CD4-positive, CD25-positive, alpha-beta regulatory T cell (primary cell): ENCODE measurements at regions not wholly inside any gene's neighbourhood (a gene's known extent, or its start where the extent isn't known, plus 50 kb on each side); places are given as distances from the start of the nearest gene placed in this dataset.

Experiments used
- ATAC-seq, 2 donors: fragments of 150-1000 bp; cut with Tn5 transposase; one replicate each; pipeline ENCODE4 v1.10.0; 2021; ENCODE audit warnings: low read depth in 2 of 2, moderate number of reproducible peaks in 2 of 2, moderate library complexity in 1 of 2
- DNase-seq, 3 donors: peaks; one replicate each; pipeline versions ENCODE4 v3.0.0 to v3.0.0-alpha.2; 2012 to 2022; ENCODE audit warnings: mixed read lengths in 1 of 3
- H3K27ac ChIP-seq: one replicate; pipeline ENCODE4 v1.7.0; 2013; ENCODE audit warnings: mild to moderate bottlenecking, low read length; ENCODE audit not compliant: insufficient read depth, poor library complexity, severe bottlenecking
- H3K27me3 ChIP-seq: one replicate; pipeline ENCODE4 v1.7.0; 2013; ENCODE audit warnings: low read length; ENCODE audit not compliant: control insufficient read depth, insufficient read depth
- H3K36me3 ChIP-seq: one replicate; pipeline ENCODE4 v1.7.0; 2013; ENCODE audit warnings: mild to moderate bottlenecking, low read length, moderate library complexity; ENCODE audit not compliant: control insufficient read depth, insufficient read depth
- H3K4me1 ChIP-seq: 2 replicates; pipeline ENCODE4 v1.7.0; 2013; ENCODE audit warnings: mild to moderate bottlenecking, low read length; ENCODE audit not compliant: insufficient read depth, control insufficient read depth, poor library complexity, severe bottlenecking
- H3K4me3 ChIP-seq: one replicate; pipeline ENCODE4 v1.7.0; 2013; ENCODE audit warnings: low read depth, mild to moderate bottlenecking, low read length, moderate library complexity
- H3K9me3 ChIP-seq, 2 experiments: 1 replicate in 1 of 2; 2 replicates in 1 of 2; pipeline ENCODE4 v1.7.0; 2013; ENCODE audit warnings: low read length in 2 of 2, mild to moderate bottlenecking in 1 of 2, moderate library complexity in 1 of 2; ENCODE audit not compliant: control insufficient read depth in 2 of 2
- H3K27ac Mint-ChIP-seq, 3 donors: one replicate each; pipeline ENCODE4 v1.8.0; 2020 to 2022; ENCODE audit warnings: mild to moderate bottlenecking in 3 of 3, mixed read lengths in 3 of 3, moderate library complexity in 2 of 3
- H3K27me3 Mint-ChIP-seq: one replicate; pipeline ENCODE4 v1.8.0; 2022; ENCODE audit warnings: mild to moderate bottlenecking, mixed read lengths
- H3K36me3 Mint-ChIP-seq: one replicate; pipeline ENCODE4 v1.8.0; 2020; ENCODE audit warnings: mixed read lengths
- H3K4me1 Mint-ChIP-seq, 4 donors: one replicate each; pipeline ENCODE4 v1.8.0; 2020 to 2022; ENCODE audit warnings: mixed read lengths in 4 of 4, mild to moderate bottlenecking in 1 of 4
- H3K4me3 Mint-ChIP-seq, 4 donors: one replicate each; pipeline ENCODE4 v1.8.0; 2020 to 2022; ENCODE audit warnings: mild to moderate bottlenecking in 4 of 4, mixed read lengths in 4 of 4, moderate library complexity in 3 of 4
- H3K9me3 Mint-ChIP-seq, 7 donors: one replicate each; pipeline ENCODE4 v1.8.0; 2020 to 2022; ENCODE audit warnings: mixed read lengths in 7 of 7, mild to moderate bottlenecking in 3 of 7, moderate library complexity in 2 of 7

GRCh38 chr2:239890206-239890746 is 134.9 kb downstream of the NDUFA10 start:
- peaks cover 3 to 15% of the 10 kb centered on the region in 2 experiments for H3K9me3 ChIP-seq
- peaks cover 5% of the 10 kb centered on the region for H3K27me3 ChIP-seq
- ATAC-seq (no peak), DNase-seq (no peak)
- peaks cover 0 to 10% (median 6%) of the 10 kb centered on the region in 7 donors for H3K9me3 Mint-ChIP-seq
- no peaks in the 10 kb centered on the region for H3K36me3 Mint-ChIP-seq
- H3K27ac ChIP-seq = no peak overlapping the region
- no peak overlapping the region for H3K27ac Mint-ChIP-seq
- H3K4me1 ChIP-seq = no peaks in the 10 kb centered on the region
- H3K4me1 Mint-ChIP-seq = no peaks in the 10 kb centered on the region
- no peaks in the 10 kb centered on the region for H3K36me3 ChIP-seq
- H3K27me3 Mint-ChIP-seq = peaks cover 23% of the 10 kb centered on the region
- no peak overlapping the region for H3K4me3 Mint-ChIP-seq
- no peak overlapping the region for H3K4me3 ChIP-seq

- H3K4me3 Mint-ChIP-seq = no peak overlapping the region
- peaks cover 1 to 16% (median 6%) of the 10 kb centered on the region in 7 donors for H3K9me3 Mint-ChIP-seq
- H3K36me3 Mint-ChIP-seq = no peaks in the 10 kb centered on the region
- Histone ChIP-seq H3K4me3 (no peak overlapping the region), H3K27ac (no peak overlapping the region), H3K27me3 (peaks cover 5% of the 10 kb centered on the region), H3K9me3 (peaks cover 9 to 21% of the 10 kb centered on the region in 2 experiments), H3K4me1 (no peaks in the 10 kb centered on the region), H3K36me3 (no peaks in the 10 kb centered on the region)
- DNase-seq (no peak), ATAC-seq (no peak)
- no peaks in the 10 kb centered on the region for H3K4me1 Mint-ChIP-seq
- H3K27ac Mint-ChIP-seq = peak overlapping the region in 1 of 3 donors; percentile 45
- H3K27me3 Mint-ChIP-seq = peaks cover 26% of the 10 kb centered on the region
Measured at GRCh38 chr2:239889641-239890121, 135.5 kb downstream of the NDUFA10 start.

- H3K4me3 ChIP-seq = no peak overlapping the region
- no peak overlapping the region for H3K27ac Mint-ChIP-seq
- H3K4me1 Mint-ChIP-seq = peaks cover 0 to 2% (median 0%) of the 10 kb centered on the region in 4 donors
- DNase-seq (no peak), ATAC-seq (no peak)
- H3K27me3 Mint-ChIP-seq = peaks cover 20% of the 10 kb centered on the region
- H3K9me3 Mint-ChIP-seq = peaks cover 3 to 19% (median 8%) of the 10 kb centered on the region in 7 donors
- H3K4me1 ChIP-seq = peaks cover under 1% of the 10 kb centered on the region
- no peak overlapping the region for H3K4me3 Mint-ChIP-seq
- peaks cover 5% of the 10 kb centered on the region for H3K27me3 ChIP-seq
- peaks cover 19 to 27% of the 10 kb centered on the region in 2 experiments for H3K9me3 ChIP-seq
- no peak overlapping the region for H3K27ac ChIP-seq
- no peaks in the 10 kb centered on the region for H3K36me3 ChIP-seq
- no peaks in the 10 kb centered on the region for H3K36me3 Mint-ChIP-seq
Measured at GRCh38 chr2:239887604-239888003, 137.5 kb downstream of the NDUFA10 start.

GRCh38 chr2:239886781-239887180 is 138.4 kb downstream of the NDUFA10 start:
- Histone ChIP-seq H3K27ac (no peak overlapping the region), H3K27me3 (peaks cover 5% of the 10 kb centered on the region), H3K9me3 (peaks cover 19 to 27% of the 10 kb centered on the region in 2 experiments), H3K36me3 (no peaks in the 10 kb centered on the region), H3K4me1 (peaks cover 6% of the 10 kb centered on the region), H3K4me3 (no peak overlapping the region)
- Mint-ChIP-seq H3K9me3 (peaks cover 3 to 19% (median 8%) of the 10 kb centered on the region in 7 donors), H3K27ac (no peak overlapping the region), H3K27me3 (peaks cover 20% of the 10 kb centered on the region), H3K4me1 (peaks cover 0 to 7% (median 4%) of the 10 kb centered on the region in 4 donors), H3K36me3 (no peaks in the 10 kb centered on the region), H3K4me3 (no peak overlapping the region)
- no peak for DNase-seq
- no peak for ATAC-seq

GRCh38 chr2:239884875-239885274 is 140.3 kb downstream of the NDUFA10 start:
- Mint-ChIP-seq H3K27me3 (peaks cover 20% of the 10 kb centered on the region), H3K9me3 (peaks cover 3 to 19% (median 8%) of the 10 kb centered on the region in 7 donors), H3K4me3 (no peak overlapping the region), H3K36me3 (no peaks in the 10 kb centered on the region), H3K27ac (no peak overlapping the region), H3K4me1 (peaks cover 0 to 14% (median 4%) of the 10 kb centered on the region in 4 donors)
- Histone ChIP-seq H3K36me3 (no peaks in the 10 kb centered on the region), H3K27ac (no peak overlapping the region), H3K9me3 (peaks cover 19 to 27% of the 10 kb centered on the region in 2 experiments), H3K4me3 (no peak overlapping the region), H3K4me1 (peaks cover 6% of the 10 kb centered on the region), H3K27me3 (peaks cover 5% of the 10 kb centered on the region)
- DNase-seq = no peak
- no peak for ATAC-seq

GRCh38 chr2:239884051-239884405 is 141.1 kb downstream of the NDUFA10 start:
- no peak for DNase-seq
- peaks cover 3 to 19% (median 8%) of the 10 kb centered on the region in 7 donors for H3K9me3 Mint-ChIP-seq
- Histone ChIP-seq H3K9me3 (peaks cover 19 to 27% of the 10 kb centered on the region in 2 experiments), H3K36me3 (no peaks in the 10 kb centered on the region), H3K27me3 (peaks cover 5% of the 10 kb centered on the region), H3K4me1 (peaks cover 6% of the 10 kb centered on the region), H3K4me3 (no peak overlapping the region), H3K27ac (no peak overlapping the region)
- ATAC-seq = no peak
- no peak overlapping the region for H3K27ac Mint-ChIP-seq
- no peak overlapping the region for H3K4me3 Mint-ChIP-seq
- no peaks in the 10 kb centered on the region for H3K36me3 Mint-ChIP-seq
- H3K27me3 Mint-ChIP-seq = peaks cover 16% of the 10 kb centered on the region
- H3K4me1 Mint-ChIP-seq = peaks cover 0 to 18% (median 4%) of the 10 kb centered on the region in 4 donors

GRCh38 chr2:239883326-239884050 is 141.7 kb downstream of the NDUFA10 start:
- no peak for DNase-seq

More at GRCh38 chr2:239883326-239884050, 141.7 kb downstream of the NDUFA10 start:
- no peaks in the 10 kb centered on the region for H3K36me3 ChIP-seq
- H3K27me3 Mint-ChIP-seq = peaks cover 15% of the 10 kb centered on the region
- no peak overlapping the region for H3K27ac ChIP-seq
- H3K4me1 Mint-ChIP-seq = peaks cover 0 to 18% (median 4%) of the 10 kb centered on the region in 4 donors
- peaks cover 6% of the 10 kb centered on the region for H3K4me1 ChIP-seq
- H3K36me3 Mint-ChIP-seq = no peaks in the 10 kb centered on the region
- no peak overlapping the region for H3K4me3 Mint-ChIP-seq
- peaks cover 5% of the 10 kb centered on the region for H3K27me3 ChIP-seq
- no peak overlapping the region for H3K27ac Mint-ChIP-seq
- H3K9me3 Mint-ChIP-seq = peaks cover 3 to 19% (median 8%) of the 10 kb centered on the region in 7 donors
- no peak for ATAC-seq
- H3K9me3 ChIP-seq = peaks cover 19 to 27% of the 10 kb centered on the region in 2 experiments
- no peak overlapping the region for H3K4me3 ChIP-seq
